HG03103 (cell line): ENCODE measurements at regions not wholly inside any gene's neighbourhood (a gene's known extent, or its start where the extent isn't known, plus 50 kb on each side); places are given as distances from the start of the nearest gene placed in this dataset.

ENCODE experiments used
- ATAC-seq: cut with Tn5 transposase; IDR thresholded peaks from one replicate; pipeline ENCODE4 v1.9.1; 2021; ENCODE audit warnings: low read depth; ENCODE audit not compliant: unreplicated experiment

- no peak for ATAC-seq
These were observed 195.0 kb upstream of the SLITRK1 start for GRCh38 chr13:84077271-84077670.

DNA sequence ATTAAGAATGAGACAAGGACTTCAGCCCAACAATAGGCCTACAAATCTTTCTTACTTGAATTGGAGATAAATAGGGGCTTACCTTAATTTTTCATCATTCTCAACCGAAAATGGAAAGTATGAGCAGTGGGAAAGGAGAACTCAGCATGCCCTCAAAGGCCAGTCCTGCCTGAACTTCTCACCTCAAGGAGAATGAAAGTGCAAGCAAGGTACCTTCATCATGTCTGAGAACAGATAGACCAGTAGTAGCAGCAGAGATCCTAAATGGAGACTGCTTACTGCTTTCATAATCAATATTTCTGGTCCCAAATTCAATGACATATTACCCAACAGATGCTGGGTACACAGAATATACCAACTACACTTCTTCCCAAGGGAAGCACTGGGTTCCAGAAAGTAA lies 194.0 kb upstream of the SLITRK1 start:
- ATAC-seq = no peak

DNA sequence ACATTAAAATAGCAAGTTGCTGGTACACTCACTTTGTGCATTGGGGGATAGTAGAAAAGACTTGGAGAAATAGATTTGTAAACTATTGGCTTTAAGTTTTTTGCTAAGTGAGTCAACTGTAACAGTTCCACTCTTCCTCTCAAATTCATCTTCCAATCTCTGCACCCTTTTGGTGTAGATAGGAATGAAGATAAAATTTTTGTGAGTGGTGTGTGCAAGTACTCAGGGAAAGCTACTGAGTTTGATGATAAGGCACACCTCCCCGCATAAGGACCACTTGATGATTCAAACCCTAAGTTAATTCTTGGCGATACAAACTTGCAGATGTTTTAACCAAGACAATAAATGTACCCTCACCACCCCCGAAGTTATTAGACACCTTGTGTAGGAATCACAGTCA lies 168.3 kb upstream of the SLITRK1 start:
- ATAC-seq = no peak

GRCh38 chr13:84049443-84050219 lies 167.4 kb upstream of the SLITRK1 start:
- no peak for ATAC-seq

DNA sequence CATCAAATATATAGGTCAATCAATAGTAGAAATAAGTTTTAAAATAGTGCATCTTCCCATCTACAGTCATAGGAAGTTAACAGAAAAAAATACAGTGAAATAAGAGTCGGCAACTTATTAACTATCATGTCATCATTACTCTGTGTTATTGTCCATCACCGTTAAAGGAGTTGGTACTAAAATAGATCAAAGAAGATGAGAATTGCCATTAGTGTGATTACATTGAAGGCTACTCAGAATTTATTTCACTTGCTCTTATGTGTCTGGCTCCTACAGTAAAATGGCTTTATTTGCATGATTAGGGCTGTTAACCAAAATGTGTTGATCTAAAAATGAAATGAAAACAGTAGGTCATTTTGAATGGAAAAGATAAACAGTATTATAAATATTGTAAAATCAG lies 162.5 kb upstream of the SLITRK1 start:
- ATAC-seq = no peak

DNA sequence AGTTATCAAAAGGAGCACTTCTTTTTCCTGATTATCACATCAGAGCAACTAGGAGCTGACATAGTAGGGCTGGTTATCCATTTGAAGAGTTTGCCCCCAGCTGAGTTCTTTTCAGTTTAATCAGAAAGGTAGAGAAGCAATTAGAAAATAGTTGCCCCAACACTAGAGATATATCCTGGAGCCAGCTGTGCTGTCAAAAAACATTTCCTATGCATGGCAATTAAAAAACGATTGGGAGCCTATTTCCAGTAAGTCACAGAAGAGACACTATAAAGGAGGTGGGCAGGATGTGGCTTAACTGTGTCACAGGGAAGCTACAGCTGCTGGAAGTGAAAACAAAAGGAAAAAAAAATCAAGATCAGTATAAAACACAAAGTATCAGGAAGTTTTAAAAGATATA lies 155.7 kb upstream of the SLITRK1 start:
- ATAC-seq = no peak

DNA sequence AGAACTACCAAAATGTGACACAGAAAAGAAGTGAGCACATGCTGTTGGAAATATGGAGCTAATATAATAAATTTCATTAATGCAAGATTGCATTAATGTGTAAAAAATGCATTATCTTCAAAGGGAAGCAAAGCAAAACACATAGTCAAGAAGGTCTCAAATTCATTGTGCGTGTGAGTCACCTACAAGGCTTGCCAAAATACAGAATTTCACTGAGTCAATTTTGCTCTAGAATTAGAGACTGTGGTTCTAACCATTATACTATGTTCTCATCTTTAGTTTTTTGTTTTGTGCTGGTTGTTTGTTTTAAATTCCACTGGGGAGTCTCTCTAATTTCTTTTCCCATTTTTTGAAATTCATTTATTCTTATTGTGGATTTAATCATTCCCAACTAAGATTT lies 149.8 kb upstream of the SLITRK1 start:
- ATAC-seq = no peak

DNA sequence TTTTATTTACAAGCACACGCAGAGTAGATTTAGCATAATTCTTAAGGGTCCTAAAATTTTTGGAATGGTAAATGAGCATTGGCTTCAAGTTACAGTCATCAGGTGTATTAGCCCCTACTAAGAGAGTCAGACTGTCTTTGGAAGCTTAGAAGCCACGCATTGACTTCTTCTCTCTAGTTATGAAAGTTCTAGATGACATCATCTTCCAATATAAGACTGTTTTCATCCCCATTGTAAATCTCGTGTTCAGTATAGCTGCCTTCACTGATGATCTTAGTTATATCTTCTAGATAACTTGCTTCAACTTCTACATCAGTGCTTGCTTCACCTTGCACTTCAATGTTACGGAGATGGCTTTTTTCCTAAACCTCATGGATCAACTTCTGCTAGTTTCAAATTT lies 148.8 kb upstream of the SLITRK1 start:
- ATAC-seq = no peak

- no peak for ATAC-seq
These were observed 147.1 kb upstream of the SLITRK1 start for GRCh38 chr13:84029396-84029795.

GRCh38 chr13:84025824-84026223 lies 143.6 kb upstream of the SLITRK1 start:
- ATAC-seq = no peak

GRCh38 chr13:83996415-83996814 lies 114.1 kb upstream of the SLITRK1 start:
- ATAC-seq = no peak

- ATAC-seq = no peak
These were observed 113.7 kb upstream of the SLITRK1 start for GRCh38 chr13:83995930-83996329.

GRCh38 chr13:83992566-83993358 lies 110.5 kb upstream of the SLITRK1 start:
- no peak for ATAC-seq

- ATAC-seq = no peak
These were observed 105.1 kb upstream of the SLITRK1 start for GRCh38 chr13:83987394-83987793.

DNA sequence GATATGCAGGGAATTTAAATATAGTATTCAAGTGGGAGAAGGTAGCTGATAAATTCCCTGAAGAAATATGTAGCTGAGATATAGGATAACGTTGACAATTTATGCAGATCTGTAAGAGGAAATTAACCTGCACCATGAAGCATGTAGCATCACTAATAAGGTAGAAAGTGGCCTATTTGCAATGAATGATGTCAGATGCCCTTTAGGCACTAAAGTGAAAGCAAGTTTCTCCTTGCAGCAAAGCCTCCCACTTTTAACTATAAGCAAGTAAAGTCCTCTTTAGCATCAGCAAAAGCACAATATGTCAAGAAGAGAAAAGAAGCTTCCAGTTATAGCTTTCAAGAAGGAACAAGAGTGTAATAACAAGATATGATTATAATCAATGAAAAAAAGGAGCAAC lies 102.5 kb upstream of the SLITRK1 start:
- no peak for ATAC-seq

- no peak for ATAC-seq
These were observed 98.1 kb upstream of the SLITRK1 start for GRCh38 chr13:83980331-83980730.

- ATAC-seq = no peak
These were observed 93.4 kb upstream of the SLITRK1 start for GRCh38 chr13:83975655-83976165.

GRCh38 chr13:83958531-83958930 lies 76.3 kb upstream of the SLITRK1 start:
- no peak for ATAC-seq

DNA sequence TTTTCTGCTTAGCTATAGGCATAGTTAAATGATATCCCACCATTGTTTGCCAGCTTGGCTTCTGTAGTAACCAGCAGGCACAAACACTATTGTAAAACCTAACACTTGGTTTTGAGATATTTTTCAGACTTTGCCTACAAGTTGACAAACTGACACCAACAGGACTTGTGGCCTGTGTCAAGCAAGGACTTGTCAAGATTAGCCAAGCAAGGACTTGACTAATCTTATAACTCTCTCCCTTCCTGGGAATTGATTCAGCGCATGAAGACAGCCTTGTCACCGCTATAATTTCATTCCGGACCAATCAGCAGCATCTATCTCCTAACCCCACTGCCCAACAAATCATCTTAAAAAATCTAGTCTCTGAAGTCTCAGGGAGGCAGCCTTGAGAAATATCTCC lies 72.7 kb upstream of the SLITRK1 start:
- no peak for ATAC-seq

- ATAC-seq = no peak
These were observed 71.6 kb upstream of the SLITRK1 start for GRCh38 chr13:83953916-83954315.

- no peak for ATAC-seq
These were observed 68.0 kb upstream of the SLITRK1 start for GRCh38 chr13:83950293-83950692.
